LNCaP clone FGC (cell line): ENCODE measurements at regions not wholly inside any gene's neighbourhood (a gene's known extent, or its start where the extent isn't known, plus 50 kb on each side); places are given as distances from the start of the nearest gene placed in this dataset.

ENCODE experiments used
- DNase-seq: peaks from one replicate; pipeline ENCODE4 v3.0.0-alpha.2; 2011; ENCODE audit warnings: low read depth
- H3K4me3 ChIP-seq: 2 replicates; pipeline ENCODE4 v1.5.1; 2011; ENCODE audit warnings: mild to moderate bottlenecking, low read depth, low read length, control low read depth
- TF ChIP-seq, protein P1 (sequence below): IDR thresholded peaks from 2 replicates; pipeline ENCODE4 v1.5.1; 2012; ENCODE audit warnings: mild to moderate bottlenecking; ENCODE audit not compliant: control insufficient read depth, insufficient read depth; ENCODE audit errors: extremely low read depth

- H3K4me3 ChIP-seq = no peak overlapping the region
- TF ChIP-seq, protein P1, sequence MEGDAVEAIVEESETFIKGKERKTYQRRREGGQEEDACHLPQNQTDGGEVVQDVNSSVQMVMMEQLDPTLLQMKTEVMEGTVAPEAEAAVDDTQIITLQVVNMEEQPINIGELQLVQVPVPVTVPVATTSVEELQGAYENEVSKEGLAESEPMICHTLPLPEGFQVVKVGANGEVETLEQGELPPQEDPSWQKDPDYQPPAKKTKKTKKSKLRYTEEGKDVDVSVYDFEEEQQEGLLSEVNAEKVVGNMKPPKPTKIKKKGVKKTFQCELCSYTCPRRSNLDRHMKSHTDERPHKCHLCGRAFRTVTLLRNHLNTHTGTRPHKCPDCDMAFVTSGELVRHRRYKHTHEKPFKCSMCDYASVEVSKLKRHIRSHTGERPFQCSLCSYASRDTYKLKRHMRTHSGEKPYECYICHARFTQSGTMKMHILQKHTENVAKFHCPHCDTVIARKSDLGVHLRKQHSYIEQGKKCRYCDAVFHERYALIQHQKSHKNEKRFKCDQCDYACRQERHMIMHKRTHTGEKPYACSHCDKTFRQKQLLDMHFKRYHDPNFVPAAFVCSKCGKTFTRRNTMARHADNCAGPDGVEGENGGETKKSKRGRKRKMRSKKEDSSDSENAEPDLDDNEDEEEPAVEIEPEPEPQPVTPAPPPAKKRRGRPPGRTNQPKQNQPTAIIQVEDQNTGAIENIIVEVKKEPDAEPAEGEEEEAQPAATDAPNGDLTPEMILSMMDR = no peak
- no peak for DNase-seq
Measured at GRCh38 chr11:45035413-45035812, 84.7 kb upstream of the TP53I11 start.

DNA sequence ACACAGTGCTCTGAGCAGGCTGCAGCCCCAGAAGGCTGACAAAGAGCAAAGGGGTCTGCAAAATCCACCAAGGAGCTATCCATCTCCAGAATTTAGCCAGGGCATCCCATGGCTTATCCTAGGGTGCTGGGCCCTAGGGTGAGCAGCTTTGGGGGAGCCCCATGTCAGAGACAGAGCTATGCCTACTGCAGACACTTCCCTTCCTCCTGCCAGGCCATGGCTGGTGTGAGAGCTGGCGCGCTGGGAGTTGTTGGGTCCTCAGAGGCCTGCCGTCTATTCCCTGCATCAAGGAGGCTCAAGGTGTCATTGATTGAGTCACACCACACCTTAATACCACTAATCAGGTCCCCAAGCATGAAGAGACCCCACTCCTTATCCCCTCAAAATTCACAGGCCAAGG, 85.3 kb upstream of the TP53I11 start:
- TF ChIP-seq, protein P1 = no peak
- H3K4me3 ChIP-seq = no peak overlapping the region
- no peak for DNase-seq

DNA sequence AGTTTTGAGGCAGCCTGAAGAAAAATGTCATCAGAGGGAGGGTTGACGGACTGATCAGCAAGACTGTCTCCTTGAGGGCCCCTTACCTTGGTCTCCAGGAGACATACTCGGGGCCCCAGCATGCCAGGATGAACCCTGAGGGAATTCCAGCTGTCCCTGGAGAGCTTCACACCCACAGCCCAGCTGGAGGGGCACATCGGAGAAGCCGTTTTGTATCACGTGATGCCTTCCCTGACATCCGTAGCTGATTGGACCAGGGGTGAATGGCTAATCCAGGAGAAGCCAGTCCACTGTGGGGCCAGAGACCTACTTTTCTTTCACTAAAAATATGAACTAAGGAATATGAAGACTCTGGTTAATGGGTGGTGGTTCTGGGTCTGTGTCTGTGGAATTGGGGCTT, 86.0 kb upstream of the TP53I11 start:
- H3K4me3 ChIP-seq = no peak overlapping the region
- no peak for DNase-seq
- TF ChIP-seq, protein P1 = no peak

- TF ChIP-seq, protein P1 = no peak
- no peak for DNase-seq
- no peak overlapping the region for H3K4me3 ChIP-seq
Measured at GRCh38 chr11:45037434-45038005, 86.8 kb upstream of the TP53I11 start.

DNA sequence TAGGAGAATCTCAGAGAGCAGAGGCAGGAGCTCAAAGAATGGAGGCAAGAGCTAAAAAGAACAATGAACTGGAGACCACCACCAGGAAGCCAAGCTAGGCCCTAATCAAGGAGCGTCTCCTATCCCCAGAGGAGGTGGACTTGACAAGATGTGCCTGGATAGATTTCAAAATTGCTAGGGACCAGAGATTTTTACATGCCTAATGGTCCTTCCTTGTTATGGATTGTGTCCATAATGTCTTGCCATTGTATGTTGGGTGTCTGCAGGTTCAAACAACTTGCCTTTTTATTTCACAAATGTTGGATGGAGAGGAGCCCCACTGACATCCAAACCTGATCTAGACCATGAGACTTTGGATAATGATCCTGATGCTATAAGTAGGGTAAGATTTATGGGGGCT, 88.2 kb upstream of the TP53I11 start:
- DNase-seq = no peak
- TF ChIP-seq, protein P1 = no peak
- H3K4me3 ChIP-seq = no peak overlapping the region

GRCh38 chr11:45041596-45041995, 90.9 kb upstream of the TP53I11 start:
- no peak for DNase-seq
- no peak overlapping the region for H3K4me3 ChIP-seq
- TF ChIP-seq, protein P1 = no peak

- H3K4me3 ChIP-seq = no peak overlapping the region
- DNase-seq = no peak
- TF ChIP-seq, protein P1 = no peak
Measured at GRCh38 chr11:45042560-45042959, 91.9 kb upstream of the TP53I11 start.
